Esophagus muscularis mucosa (tissue), 4 donors: ENCODE measurements at regions not wholly inside any gene's neighbourhood (a gene's known extent, or its start where the extent isn't known, plus 50 kb on each side); places are given as distances from the start of the nearest gene placed in this dataset.

Experiments
- DNase-seq: peaks from one replicate; pipeline ENCODE4 v3.0.0-alpha.2; 2017; ENCODE audit errors: extremely low spot score
- H3K27ac ChIP-seq, 4 donors: fragments of 200-600 bp; sonication (generic); replicated peaks in 1 of 4; 1 replicate in 3 of 4; 2 replicates in 1 of 4; pipeline ENCODE4 v1.5.1; 2016 to 2019; ENCODE audit warnings: mild to moderate bottlenecking in 1 of 4
- H3K27me3 ChIP-seq, 4 donors: fragments of 200-600 bp; sonication (generic); one replicate each; pipeline versions ENCODE4 v1.5.1 to v1.6.0; 2016 to 2019
- H3K36me3 ChIP-seq, 4 donors: fragments of 200-600 bp; sonication (generic); one replicate each; pipeline ENCODE4 v1.5.1; 2016 to 2019
- H3K4me1 ChIP-seq, 4 donors: fragments of 200-600 bp; sonication (generic); one replicate each; pipeline ENCODE4 v1.5.1; 2016 to 2019
- H3K4me3 ChIP-seq, 4 donors: fragments of 200-600 bp; sonication (generic); 1 replicate in 2 of 4; 2 replicates in 2 of 4; pipeline ENCODE4 v1.5.1; 2016 to 2019; ENCODE audit warnings: mild to moderate bottlenecking in 4 of 4, moderate library complexity in 1 of 4
- H3K9me3 ChIP-seq, 4 donors: fragments of 200-600 bp; sonication (generic); 1 replicate in 3 of 4; 2 replicates in 1 of 4; pipeline ENCODE4 v1.5.1; 2016 to 2019
- EP300 ChIP-seq: sonication (generic); formaldehyde crosslinking; IDR thresholded peaks from one replicate; pipeline ENCODE4 v1.6.1; 2017; ENCODE audit warnings: antibody characterized with exemption
- POLR2A ChIP-seq: fragments of 450-650 bp; IDR thresholded peaks from one replicate; pipeline ENCODE4 v1.6.1; 2017; ENCODE audit warnings: antibody characterized with exemption, moderate library complexity, mild to moderate bottlenecking, low read depth
- POLR2AphosphoS5 ChIP-seq, 2 donors: sonication (generic); formaldehyde crosslinking; IDR thresholded peaks; one replicate each; pipeline ENCODE4 v1.6.1; 2017; ENCODE audit warnings: antibody characterized with exemption in 2 of 2
- WGBS: methylation state at CpG from one replicate; pipeline ENCODE4 v1.1.5; 2018; 5-methylcytosine and 5-hydroxymethylcytosine counted together
- intact Hi-C: fragments of 100-400 bp; cut with DNase I; formaldehyde crosslinking; loops from one replicate; pipeline ENCODE4 v1.15.1; 2023
- TF ChIP-seq, protein P1 (sequence below), 3 experiments: fragments of 200-600 bp in 2 of 3; fragments of 450-650 bp in 1 of 3; sonication (generic) in 2 of 3; IDR thresholded peaks; one replicate each; pipeline ENCODE4 v1.5.1; 2017 to 2019; ENCODE audit warnings: antibody characterized with exemption in 3 of 3, mild to moderate bottlenecking in 2 of 3, moderate library complexity in 1 of 3

DNA sequence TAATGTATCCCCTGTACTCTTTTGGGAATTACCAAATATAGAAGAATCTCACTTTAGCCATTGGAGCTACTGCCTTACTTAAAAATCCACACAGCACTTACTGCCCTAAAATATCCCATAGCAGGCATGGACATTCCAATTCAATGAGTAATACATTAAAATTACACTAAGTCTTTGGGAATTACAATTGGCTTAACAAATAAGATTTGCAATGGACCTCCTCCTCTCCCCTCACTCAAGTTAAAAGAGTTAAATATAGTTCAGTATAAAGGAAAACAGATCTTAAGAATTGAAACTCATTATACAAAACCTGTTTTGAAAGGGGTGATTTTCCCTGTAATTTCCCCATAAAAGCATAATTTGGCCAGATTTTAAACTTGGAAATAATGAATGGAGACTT is 477.1 kb downstream of the SLC16A7 start:
- no peak overlapping the region for H3K4me3 ChIP-seq
- intact Hi-C loops, result no loop called here
- no peaks in the 10 kb centered on the region for H3K4me1 ChIP-seq
- no peak overlapping the region for H3K27ac ChIP-seq
- no peaks in the 10 kb centered on the region for H3K9me3 ChIP-seq
- no peak for DNase-seq
- no peaks in the 10 kb centered on the region for H3K27me3 ChIP-seq
- TF ChIP-seq POLR2A, result no peak
- TF ChIP-seq, protein P1, sequence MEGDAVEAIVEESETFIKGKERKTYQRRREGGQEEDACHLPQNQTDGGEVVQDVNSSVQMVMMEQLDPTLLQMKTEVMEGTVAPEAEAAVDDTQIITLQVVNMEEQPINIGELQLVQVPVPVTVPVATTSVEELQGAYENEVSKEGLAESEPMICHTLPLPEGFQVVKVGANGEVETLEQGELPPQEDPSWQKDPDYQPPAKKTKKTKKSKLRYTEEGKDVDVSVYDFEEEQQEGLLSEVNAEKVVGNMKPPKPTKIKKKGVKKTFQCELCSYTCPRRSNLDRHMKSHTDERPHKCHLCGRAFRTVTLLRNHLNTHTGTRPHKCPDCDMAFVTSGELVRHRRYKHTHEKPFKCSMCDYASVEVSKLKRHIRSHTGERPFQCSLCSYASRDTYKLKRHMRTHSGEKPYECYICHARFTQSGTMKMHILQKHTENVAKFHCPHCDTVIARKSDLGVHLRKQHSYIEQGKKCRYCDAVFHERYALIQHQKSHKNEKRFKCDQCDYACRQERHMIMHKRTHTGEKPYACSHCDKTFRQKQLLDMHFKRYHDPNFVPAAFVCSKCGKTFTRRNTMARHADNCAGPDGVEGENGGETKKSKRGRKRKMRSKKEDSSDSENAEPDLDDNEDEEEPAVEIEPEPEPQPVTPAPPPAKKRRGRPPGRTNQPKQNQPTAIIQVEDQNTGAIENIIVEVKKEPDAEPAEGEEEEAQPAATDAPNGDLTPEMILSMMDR (IDR thresholded peaks at IDR 0.05), result no peak
- no peak for TF ChIP-seq POLR2AphosphoS5 (IDR thresholded peaks at IDR 0.05)
- TF ChIP-seq EP300, result no peak
- no peaks in the 10 kb centered on the region for H3K36me3 ChIP-seq

DNA sequence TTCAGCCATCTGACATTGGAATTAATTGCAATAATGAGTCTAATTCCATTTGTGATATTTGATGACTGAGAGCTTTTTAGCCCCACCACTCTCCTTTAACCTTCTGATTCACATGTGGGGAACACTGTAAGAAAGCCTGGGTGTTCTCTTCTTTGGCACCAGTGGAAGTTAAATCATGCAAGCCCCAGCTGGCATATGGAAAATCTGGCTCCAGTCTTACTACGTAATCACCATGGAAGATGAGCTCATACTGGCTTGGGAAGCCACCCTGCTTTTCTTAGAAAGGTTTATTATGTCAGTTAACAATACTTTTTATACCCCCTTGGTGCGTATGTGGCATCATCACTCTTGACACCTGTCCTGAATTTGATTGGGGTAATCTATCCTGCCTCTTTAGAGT is 479.3 kb downstream of the SLC16A7 start:
- no peaks in the 10 kb centered on the region for H3K36me3 ChIP-seq
- H3K9me3 ChIP-seq, result no peaks in the 10 kb centered on the region
- TF ChIP-seq POLR2A (no peak), POLR2AphosphoS5 (IDR thresholded peaks at IDR 0.05) (no peak), EP300 (no peak)
- TF ChIP-seq, protein P1 (IDR thresholded peaks at IDR 0.05), result no peak
- H3K27ac ChIP-seq, result no peak overlapping the region
- 76% methylated on average over 2 of the region's 2 CpGs for WGBS
- DNase-seq, result no peak
- no peaks in the 10 kb centered on the region for H3K27me3 ChIP-seq
- no peak overlapping the region for H3K4me3 ChIP-seq
- no peaks in the 10 kb centered on the region for H3K4me1 ChIP-seq
- intact Hi-C loops, result no loop called here

DNA sequence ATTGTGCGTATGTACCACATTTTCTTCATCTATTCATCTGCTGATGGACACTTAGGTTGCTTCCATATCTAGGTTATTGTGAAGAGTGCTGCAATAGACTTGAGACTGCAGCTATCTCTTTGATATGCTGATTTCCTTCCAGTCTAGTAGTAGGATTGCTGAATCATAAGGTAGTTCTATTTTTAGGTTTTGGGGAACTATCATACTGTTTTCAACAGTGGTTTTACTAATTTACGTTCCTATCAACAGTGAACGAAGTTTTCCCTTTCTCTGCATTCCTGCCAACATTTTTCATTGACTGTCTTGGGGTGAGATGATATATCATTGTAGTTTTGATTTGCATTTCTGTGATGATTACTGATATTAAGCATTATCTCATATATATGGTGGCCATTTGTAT is 482.2 kb downstream of the SLC16A7 start:
- DNase-seq, result no peak
- H3K4me1 ChIP-seq, result no peaks in the 10 kb centered on the region
- H3K4me3 ChIP-seq, result no peak overlapping the region
- intact Hi-C loops, result no loop called here
- 74% methylated on average over 3 of the region's 3 CpGs for whole genome bisulfite sequencing
- no peaks in the 10 kb centered on the region for H3K9me3 ChIP-seq
- H3K27ac ChIP-seq, result no peak overlapping the region
- no peak for TF ChIP-seq POLR2A
- TF ChIP-seq, protein P1 (IDR thresholded peaks at IDR 0.05), result no peak
- no peak for TF ChIP-seq EP300
- TF ChIP-seq POLR2AphosphoS5 (IDR thresholded peaks at IDR 0.05), result no peak
- no peaks in the 10 kb centered on the region for H3K27me3 ChIP-seq
- no peaks in the 10 kb centered on the region for H3K36me3 ChIP-seq

DNA sequence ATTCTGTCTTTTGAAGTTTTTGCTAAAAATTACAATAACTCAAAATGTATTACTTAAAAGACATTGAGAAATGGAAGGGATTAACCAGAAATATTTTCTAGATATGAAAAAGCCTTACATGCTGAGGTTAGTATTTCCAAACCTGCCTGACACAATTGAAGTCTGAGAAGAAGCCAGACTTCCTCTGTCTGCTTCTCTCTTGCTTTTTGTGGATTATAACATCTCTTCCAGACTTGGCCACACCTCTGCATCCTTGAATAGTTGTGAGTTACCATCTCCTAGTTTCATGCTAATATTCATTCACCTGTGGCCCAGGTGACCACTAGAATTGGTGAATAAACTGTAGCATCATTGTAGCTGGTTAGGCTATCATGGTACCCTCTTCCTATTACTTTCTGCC is 497.6 kb downstream of the SLC16A7 start:
- no peaks in the 10 kb centered on the region for H3K4me1 ChIP-seq
- no peak overlapping the region for H3K27ac ChIP-seq
- no peak for DNase-seq
- intact Hi-C loops, result no loop called here
- TF ChIP-seq, protein P1 (IDR thresholded peaks at IDR 0.05), result no peak
- TF ChIP-seq EP300, result no peak
- TF ChIP-seq POLR2A, result no peak
- no peak for TF ChIP-seq POLR2AphosphoS5 (IDR thresholded peaks at IDR 0.05)
- no peaks in the 10 kb centered on the region for H3K27me3 ChIP-seq
- H3K9me3 ChIP-seq, result no peaks in the 10 kb centered on the region
- H3K36me3 ChIP-seq, result no peaks in the 10 kb centered on the region
- no peak overlapping the region for H3K4me3 ChIP-seq

DNA sequence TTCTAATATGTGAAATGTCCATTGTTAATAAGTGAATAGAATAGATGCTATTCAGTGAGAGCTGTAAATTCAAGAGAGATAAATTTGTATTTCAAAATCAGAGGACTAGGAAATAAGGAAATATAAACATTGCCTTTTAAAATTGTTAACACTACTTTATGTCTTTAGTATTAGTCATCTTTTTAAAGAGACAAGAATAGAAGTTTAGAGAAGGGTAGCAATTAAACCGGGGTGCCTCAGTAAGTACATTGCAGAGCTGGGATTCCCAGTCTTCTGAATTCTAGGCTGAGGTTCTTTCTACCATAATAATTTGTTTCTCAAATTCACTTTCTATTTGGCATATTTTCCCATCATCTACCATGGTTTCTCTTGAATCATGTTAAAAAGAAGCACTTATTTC is 498.6 kb downstream of the SLC16A7 start:
- intact Hi-C loops, result no loop called here
- TF ChIP-seq, protein P1 (IDR thresholded peaks at IDR 0.05), result no peak
- TF ChIP-seq POLR2A (no peak), EP300 (no peak), POLR2AphosphoS5 (IDR thresholded peaks at IDR 0.05) (no peak)
- Histone ChIP-seq H3K36me3 (no peaks in the 10 kb centered on the region), H3K9me3 (peaks cover 0 to 6% (median 4%) of the 10 kb centered on the region in 4 donors), H3K4me1 (no peaks in the 10 kb centered on the region), H3K27me3 (no peaks in the 10 kb centered on the region), H3K27ac (no peak overlapping the region), H3K4me3 (no peak overlapping the region)
- DNase-seq, result no peak
- 60% methylated on average over 1 of the region's 1 CpG for WGBS
